ENCODE measurements at regions not wholly inside any gene's neighbourhood (a gene's known extent, or its start where the extent isn't known, plus 50 kb on each side); places are given as distances from the start of the nearest gene placed in this dataset.

DNA sequence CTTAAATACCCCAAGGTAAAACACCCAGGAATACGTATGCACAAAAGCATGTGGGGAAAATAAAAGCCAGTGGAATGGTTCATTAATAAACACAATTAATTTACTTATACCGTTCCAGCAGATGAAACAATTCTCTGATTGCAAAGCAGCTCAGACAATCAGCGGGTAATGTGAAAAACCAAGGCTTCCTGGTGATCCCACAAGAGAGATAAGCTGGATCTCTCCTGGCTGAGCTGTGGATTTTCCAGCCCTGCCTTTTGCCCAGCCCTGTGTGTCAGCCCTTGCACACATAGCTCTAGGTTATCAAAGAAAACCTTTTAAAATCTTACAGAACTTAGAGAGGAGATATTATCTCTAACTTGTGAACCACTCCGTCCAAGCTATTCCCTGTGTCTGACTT, 1010.7 kb upstream of the AUTS2 start:
- Histone ChIP-seq H3K36me3 (ENCODE audit: insufficient read depth, low read length) (no peaks in the 10 kb centered on the region), H4K20me1 (ENCODE audit: insufficient read depth, low read length) (no peaks in the 10 kb centered on the region), H3K9ac (ENCODE audit: low read length) (no peak overlapping the region), H3K9me3 (ENCODE audit: insufficient read depth, low read depth, low read length) (no peaks in the 10 kb centered on the region), H3K79me2 (ENCODE audit: insufficient read depth, low read length) (no peaks in the 10 kb centered on the region), H3K27ac (ENCODE audit: low read depth, low read length) (no peak overlapping the region), H3K27me3 (ENCODE audit: insufficient read depth, low read length) (no peaks in the 10 kb centered on the region), H2AFZ (ENCODE audit: low read depth, low read length) (no peak overlapping the region), H3K4me3 (ENCODE audit: insufficient read depth, low read depth, low read length) (no peak overlapping the region), H3K4me2 (ENCODE audit: low read length) (no peak overlapping the region), H3K4me1 (ENCODE audit: insufficient read depth, low read length) (no peaks in the 10 kb centered on the region)
- Mint-ChIP-seq H3K4me1 (ENCODE audit: low read depth, unreplicated experiment) (no peaks in the 10 kb centered on the region), H3K36me3 (ENCODE audit: low read depth, unreplicated experiment) (no peaks in the 10 kb centered on the region), H3K27ac (ENCODE audit: unreplicated experiment) (no peak overlapping the region), H3K4me3 (ENCODE audit: unreplicated experiment) (no peak overlapping the region), H3K9me3 (ENCODE audit: unreplicated experiment) (peaks cover 5% of the 10 kb centered on the region), H3K27me3 (ENCODE audit: low read depth, unreplicated experiment) (no peaks in the 10 kb centered on the region)
- no peak for DNase-seq (ENCODE audit: low read depth)
- TF ChIP-seq, protein P1, sequence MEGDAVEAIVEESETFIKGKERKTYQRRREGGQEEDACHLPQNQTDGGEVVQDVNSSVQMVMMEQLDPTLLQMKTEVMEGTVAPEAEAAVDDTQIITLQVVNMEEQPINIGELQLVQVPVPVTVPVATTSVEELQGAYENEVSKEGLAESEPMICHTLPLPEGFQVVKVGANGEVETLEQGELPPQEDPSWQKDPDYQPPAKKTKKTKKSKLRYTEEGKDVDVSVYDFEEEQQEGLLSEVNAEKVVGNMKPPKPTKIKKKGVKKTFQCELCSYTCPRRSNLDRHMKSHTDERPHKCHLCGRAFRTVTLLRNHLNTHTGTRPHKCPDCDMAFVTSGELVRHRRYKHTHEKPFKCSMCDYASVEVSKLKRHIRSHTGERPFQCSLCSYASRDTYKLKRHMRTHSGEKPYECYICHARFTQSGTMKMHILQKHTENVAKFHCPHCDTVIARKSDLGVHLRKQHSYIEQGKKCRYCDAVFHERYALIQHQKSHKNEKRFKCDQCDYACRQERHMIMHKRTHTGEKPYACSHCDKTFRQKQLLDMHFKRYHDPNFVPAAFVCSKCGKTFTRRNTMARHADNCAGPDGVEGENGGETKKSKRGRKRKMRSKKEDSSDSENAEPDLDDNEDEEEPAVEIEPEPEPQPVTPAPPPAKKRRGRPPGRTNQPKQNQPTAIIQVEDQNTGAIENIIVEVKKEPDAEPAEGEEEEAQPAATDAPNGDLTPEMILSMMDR (IDR thresholded peaks at IDR 0.05; ENCODE audit: insufficient read depth, low read depth, low read length), result no peak
- FAIRE-seq, result no peak

DNA sequence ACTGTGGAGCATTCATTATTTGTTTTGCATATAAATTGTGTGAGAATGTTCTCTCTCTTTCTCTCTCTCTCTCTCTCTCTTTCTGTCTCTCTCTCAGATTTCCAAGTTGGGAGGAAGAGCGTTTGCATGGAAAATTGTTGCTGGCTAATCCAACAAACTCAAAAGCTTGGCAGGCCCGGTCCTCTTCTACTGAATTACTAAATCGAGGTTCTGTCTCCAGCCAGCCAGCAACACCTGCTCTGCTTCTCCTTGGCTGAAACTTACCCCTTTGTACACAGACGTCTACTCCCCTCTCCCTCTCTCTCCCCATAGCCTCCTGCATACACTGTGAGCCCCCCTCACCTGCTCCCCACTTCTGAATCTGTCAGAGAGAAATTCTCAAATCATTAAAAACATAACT, 996.4 kb upstream of the AUTS2 start:
- H3K9me3 Mint-ChIP-seq (ENCODE audit: unreplicated experiment), result peaks cover 16% of the 10 kb centered on the region

DNA sequence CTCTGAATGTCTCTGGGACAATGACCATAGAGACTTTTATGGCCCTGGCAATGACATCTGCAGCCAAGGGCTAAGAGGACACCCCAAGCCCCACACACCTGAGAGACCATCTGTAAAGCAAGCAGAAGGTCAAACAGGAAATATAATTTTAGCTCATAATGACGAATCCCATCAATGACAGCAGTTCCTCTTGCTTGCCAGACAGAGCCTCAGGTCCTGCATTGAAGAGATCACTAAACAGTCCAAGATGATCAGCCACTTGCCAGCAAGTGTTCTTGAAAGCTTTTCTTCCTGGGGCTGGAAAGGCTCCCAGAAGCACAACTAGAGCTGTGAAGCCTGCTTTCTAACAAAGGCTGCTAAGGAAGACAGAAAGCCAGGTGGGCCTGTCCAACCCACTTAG, 993.7 kb upstream of the AUTS2 start:
- no peaks in the 10 kb centered on the region for H3K36me3 ChIP-seq (ENCODE audit: insufficient read depth, low read length)
- no peaks in the 10 kb centered on the region for H4K20me1 ChIP-seq (ENCODE audit: insufficient read depth, low read length)
- H3K79me2 ChIP-seq (ENCODE audit: insufficient read depth, low read length), result no peaks in the 10 kb centered on the region
- H3K4me3 ChIP-seq (ENCODE audit: insufficient read depth, low read depth, low read length), result no peak overlapping the region
- no peak overlapping the region for H3K4me2 ChIP-seq (ENCODE audit: low read length)
- no peak overlapping the region for H3K27ac ChIP-seq (ENCODE audit: low read depth, low read length)
- peaks cover 4% of the 10 kb centered on the region for H3K9me3 Mint-ChIP-seq (ENCODE audit: unreplicated experiment)
- H3K27ac Mint-ChIP-seq (ENCODE audit: unreplicated experiment), result no peak overlapping the region
- DNase-seq (ENCODE audit: low read depth), result no peak
- no peaks in the 10 kb centered on the region for H3K4me1 ChIP-seq (ENCODE audit: insufficient read depth, low read length)
- H3K9ac ChIP-seq (ENCODE audit: low read length), result no peak overlapping the region
- H3K27me3 Mint-ChIP-seq (ENCODE audit: low read depth, unreplicated experiment), result no peaks in the 10 kb centered on the region
- H3K36me3 Mint-ChIP-seq (ENCODE audit: low read depth, unreplicated experiment), result no peaks in the 10 kb centered on the region
- H3K4me3 Mint-ChIP-seq (ENCODE audit: unreplicated experiment), result no peak overlapping the region
- TF ChIP-seq, protein P1 (IDR thresholded peaks at IDR 0.05; ENCODE audit: insufficient read depth, low read depth, low read length), result no peak
- no peak for TF ChIP-seq EZH2 (IDR thresholded peaks at IDR 0.05; ENCODE audit: insufficient read depth, low read length)
- no peaks in the 10 kb centered on the region for H3K27me3 ChIP-seq (ENCODE audit: insufficient read depth, low read length)
- peaks cover 3% of the 10 kb centered on the region for H3K9me3 ChIP-seq (ENCODE audit: insufficient read depth, low read depth, low read length)
- FAIRE-seq, result no peak
- H3K4me1 Mint-ChIP-seq (ENCODE audit: low read depth, unreplicated experiment), result no peaks in the 10 kb centered on the region
- no peak overlapping the region for H2AFZ ChIP-seq (ENCODE audit: low read depth, low read length)

More for the DNA sequence above, 996.4 kb upstream of the AUTS2 start:
- no peaks in the 10 kb centered on the region for H3K4me1 Mint-ChIP-seq (ENCODE audit: low read depth, unreplicated experiment)
- TF ChIP-seq, protein P1 (IDR thresholded peaks at IDR 0.05; ENCODE audit: insufficient read depth, low read depth, low read length), result no peak
- TF ChIP-seq EZH2 (IDR thresholded peaks at IDR 0.05; ENCODE audit: insufficient read depth, low read length), result no peak
- Histone ChIP-seq H3K27ac (ENCODE audit: low read depth, low read length) (no peak overlapping the region), H3K9me3 (ENCODE audit: insufficient read depth, low read depth, low read length) (no peaks in the 10 kb centered on the region), H2AFZ (ENCODE audit: low read depth, low read length) (no peak overlapping the region), H3K27me3 (ENCODE audit: insufficient read depth, low read length) (no peaks in the 10 kb centered on the region), H3K9ac (ENCODE audit: low read length) (no peak overlapping the region), H4K20me1 (ENCODE audit: insufficient read depth, low read length) (no peaks in the 10 kb centered on the region), H3K79me2 (ENCODE audit: insufficient read depth, low read length) (no peaks in the 10 kb centered on the region), H3K4me2 (ENCODE audit: low read length) (no peak overlapping the region), H3K4me3 (ENCODE audit: insufficient read depth, low read depth, low read length) (no peak overlapping the region), H3K4me1 (ENCODE audit: insufficient read depth, low read length) (no peaks in the 10 kb centered on the region), H3K36me3 (ENCODE audit: insufficient read depth, low read length) (no peaks in the 10 kb centered on the region)
- H3K4me3 Mint-ChIP-seq (ENCODE audit: unreplicated experiment), result no peak overlapping the region
- FAIRE-seq (no peak), DNase-seq (ENCODE audit: low read depth) (no peak)
- H3K27ac Mint-ChIP-seq (ENCODE audit: unreplicated experiment), result no peak overlapping the region
- no peaks in the 10 kb centered on the region for H3K36me3 Mint-ChIP-seq (ENCODE audit: low read depth, unreplicated experiment)
- H3K27me3 Mint-ChIP-seq (ENCODE audit: low read depth, unreplicated experiment), result no peaks in the 10 kb centered on the region

All from astrocyte (in vitro differentiated cells and primary cell).